HG03439 (cell line): ENCODE measurements at regions not wholly inside any gene's neighbourhood (a gene's known extent, or its start where the extent isn't known, plus 50 kb on each side); places are given as distances from the start of the nearest gene placed in this dataset.
"Not testable (repeated sequence)": the region's sequence is repeated elsewhere in the genome, so short reads cannot be mapped to it uniquely, and the experiment has no call there.

Experiments used
- ATAC-seq: cut with Tn5 transposase; IDR thresholded peaks from one replicate; pipeline ENCODE4 v1.9.1; 2021; ENCODE audit warnings: mild to moderate bottlenecking, moderate library complexity; ENCODE audit not compliant: unreplicated experiment

GRCh38 chr10:128571745-128572144 is 445.5 kb upstream of the MKI67 start:
- ATAC-seq, result no peak

- no peak for ATAC-seq
These were observed 446.5 kb upstream of the MKI67 start for GRCh38 chr10:128572696-128573095.

GRCh38 chr10:128573281-128573845 is 447.1 kb upstream of the MKI67 start:
- no peak for ATAC-seq

- no peak for ATAC-seq
These were observed 447.8 kb upstream of the MKI67 start for GRCh38 chr10:128573986-128574385.

GRCh38 chr10:128574581-128575210 is 448.5 kb upstream of the MKI67 start:
- ATAC-seq, result no peak

GRCh38 chr10:128575761-128576160 is 449.5 kb upstream of the MKI67 start:
- no peak for ATAC-seq

- ATAC-seq, result no peak
These were observed 450.1 kb upstream of the MKI67 start for GRCh38 chr10:128576336-128576735.

- no peak for ATAC-seq
These were observed 450.9 kb upstream of the MKI67 start for GRCh38 chr10:128576943-128577670.

GRCh38 chr10:128577958-128578750 is 451.9 kb upstream of the MKI67 start:
- no peak for ATAC-seq

GRCh38 chr10:128578766-128579165 is 452.5 kb upstream of the MKI67 start:
- no peak for ATAC-seq

GRCh38 chr10:128579280-128579865 is 453.1 kb upstream of the MKI67 start:
- no peak for ATAC-seq

- ATAC-seq, result no peak
These were observed 453.7 kb upstream of the MKI67 start for GRCh38 chr10:128579901-128580300.

- not testable (repeated sequence) for ATAC-seq
These were observed 456.9 kb upstream of the MKI67 start for GRCh38 chr10:128583125-128583524.

- ATAC-seq, result not testable (repeated sequence)
These were observed 460.4 kb upstream of the MKI67 start for GRCh38 chr10:128586599-128586998.

GRCh38 chr10:128587689-128588088 is 461.5 kb upstream of the MKI67 start:
- ATAC-seq, result no peak

GRCh38 chr10:128588402-128588801 is 462.2 kb upstream of the MKI67 start:
- ATAC-seq, result no peak

- no peak for ATAC-seq
These were observed 468.5 kb upstream of the MKI67 start for GRCh38 chr10:128594688-128595087.

GRCh38 chr10:128596906-128597305 is 470.7 kb upstream of the MKI67 start:
- no peak for ATAC-seq

GRCh38 chr10:128599030-128599429 is 472.8 kb upstream of the MKI67 start:
- ATAC-seq, result no peak

GRCh38 chr10:128599538-128599937 is 473.3 kb upstream of the MKI67 start:
- ATAC-seq, result no peak

GRCh38 chr10:128602183-128602582 is 476.0 kb upstream of the MKI67 start:
- no peak for ATAC-seq
